GM19023 (cell line): ENCODE measurements at regions not wholly inside any gene's neighbourhood (a gene's known extent, or its start where the extent isn't known, plus 50 kb on each side); places are given as distances from the start of the nearest gene placed in this dataset.

ENCODE experiments used
- ATAC-seq: cut with Tn5 transposase; IDR thresholded peaks from one replicate; pipeline ENCODE4 v1.9.1; 2021; ENCODE audit warnings: mild to moderate bottlenecking, moderate library complexity; ENCODE audit not compliant: unreplicated experiment

DNA sequence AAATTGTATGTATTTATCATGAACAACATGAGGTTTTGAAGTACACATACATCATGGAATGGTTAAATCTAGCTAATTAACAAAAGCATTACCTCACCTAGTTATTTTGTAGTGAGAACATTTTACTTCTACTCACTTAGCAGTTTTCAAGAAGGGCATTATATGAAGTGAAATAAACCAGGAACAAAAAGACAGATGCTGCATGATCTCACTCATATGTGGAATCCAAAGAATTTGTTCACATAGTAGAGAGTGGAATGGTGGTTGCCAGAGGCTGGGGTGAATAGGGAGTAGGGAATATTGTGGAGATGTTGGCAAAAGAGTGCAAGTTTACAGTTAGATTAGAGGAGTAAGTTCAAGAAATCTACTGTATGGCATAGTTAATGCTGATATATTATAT, 292.0 kb downstream of the ASXL3 start:
- no peak for ATAC-seq

- ATAC-seq, result no peak
Observed at GRCh38 chr18:33866386-33866785, 288.4 kb downstream of the ASXL3 start.

GRCh38 chr18:33863912-33864311, 285.9 kb downstream of the ASXL3 start:
- ATAC-seq, result no peak

DNA sequence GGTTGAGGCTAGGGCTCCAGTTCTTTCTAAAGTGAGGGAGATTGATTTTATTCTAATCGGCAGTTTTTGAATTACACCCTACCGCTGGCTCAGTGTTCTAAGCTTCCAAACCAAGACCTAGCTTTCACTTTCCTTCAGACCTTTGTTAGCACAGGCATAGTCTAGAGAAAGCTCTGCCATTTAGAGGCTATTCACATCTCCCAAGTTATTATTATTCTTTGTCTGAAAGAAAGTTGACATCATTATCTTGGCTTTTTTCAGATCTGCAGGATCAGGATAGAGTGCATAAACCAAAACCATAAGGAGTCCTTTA, 276.8 kb downstream of the ASXL3 start:
- ATAC-seq, result no peak

GRCh38 chr18:33854086-33854826, 276.2 kb downstream of the ASXL3 start:
- ATAC-seq, result no peak

DNA sequence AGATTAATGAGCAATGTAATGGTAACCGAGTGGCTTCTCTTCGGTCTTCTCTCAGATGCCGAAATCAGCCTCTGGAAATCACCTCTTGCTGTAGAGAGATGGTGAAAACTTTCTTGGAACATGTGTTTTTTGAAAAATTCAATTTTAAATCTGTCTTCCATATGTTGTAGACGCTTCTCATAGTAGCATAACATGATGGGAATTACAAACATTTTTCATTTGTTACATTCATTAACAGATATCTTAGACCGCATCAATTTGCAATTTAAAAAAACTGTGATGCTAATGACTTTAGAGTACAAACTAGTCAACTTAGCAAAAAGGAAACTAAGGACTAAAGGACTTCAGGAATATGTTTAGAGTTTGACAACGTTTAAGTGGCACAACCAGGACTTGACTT, 275.2 kb downstream of the ASXL3 start:
- no peak for ATAC-seq

GRCh38 chr18:33851546-33852078, 273.6 kb downstream of the ASXL3 start:
- no peak for ATAC-seq

- no peak for ATAC-seq
Observed at GRCh38 chr18:33849731-33850130, 271.7 kb downstream of the ASXL3 start.

GRCh38 chr18:33844232-33844631, 266.2 kb downstream of the ASXL3 start:
- ATAC-seq, result no peak

GRCh38 chr18:33841221-33841967, 263.4 kb downstream of the ASXL3 start:
- no peak for ATAC-seq

DNA sequence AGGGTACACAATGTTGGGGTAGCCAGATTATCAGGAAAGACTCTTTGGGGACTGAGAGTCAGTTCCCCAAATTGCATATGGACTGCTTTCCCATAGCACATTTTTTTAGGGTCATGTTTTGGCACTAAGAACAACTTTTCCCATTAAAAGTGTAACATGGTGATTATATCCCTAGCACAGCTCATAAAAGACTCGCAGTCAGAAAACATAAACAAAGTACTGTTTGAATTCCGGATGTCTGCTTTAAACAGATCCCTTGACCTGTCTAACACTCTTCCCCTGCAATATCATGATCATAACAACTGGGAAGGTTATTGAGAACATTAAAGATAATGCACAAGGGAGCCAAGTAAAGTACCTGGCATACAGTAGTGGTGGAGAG, 262.2 kb downstream of the ASXL3 start:
- no peak for ATAC-seq

DNA sequence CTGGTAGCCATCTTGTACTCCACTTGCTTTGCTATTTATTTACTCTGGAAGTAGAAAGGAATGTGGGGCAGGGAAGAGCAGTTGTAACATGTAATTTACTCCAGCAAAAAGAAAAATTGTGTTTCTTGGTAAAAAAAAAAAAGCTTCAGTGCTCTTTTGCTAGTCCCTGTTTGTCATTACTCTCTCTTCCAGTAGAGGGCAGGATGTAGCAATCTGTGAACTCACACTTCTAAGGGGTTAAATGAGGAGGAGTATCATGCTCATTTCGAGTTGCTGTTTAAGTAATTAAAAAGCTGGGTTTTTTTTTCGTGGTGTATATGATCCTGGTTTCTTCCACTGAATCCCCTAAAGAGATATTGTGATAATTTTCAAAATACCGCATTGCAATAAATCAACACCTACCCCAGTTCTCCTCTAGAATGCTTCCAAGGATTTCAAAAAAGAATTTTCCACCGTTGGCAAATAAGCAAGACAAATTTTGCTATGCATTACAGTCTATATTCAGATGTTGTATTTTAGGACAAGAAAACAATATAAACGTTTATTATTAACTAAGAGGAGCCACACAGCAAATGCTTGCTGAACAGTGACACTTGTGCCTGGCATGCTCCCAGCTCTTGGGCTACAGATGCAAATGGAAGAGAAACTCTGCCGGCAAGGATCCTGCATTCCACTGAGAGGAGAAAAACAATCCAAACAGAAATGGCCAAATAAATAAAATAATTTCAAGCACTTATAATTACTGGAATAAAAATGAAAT, 261.6 kb downstream of the ASXL3 start:
- ATAC-seq, result no peak

DNA sequence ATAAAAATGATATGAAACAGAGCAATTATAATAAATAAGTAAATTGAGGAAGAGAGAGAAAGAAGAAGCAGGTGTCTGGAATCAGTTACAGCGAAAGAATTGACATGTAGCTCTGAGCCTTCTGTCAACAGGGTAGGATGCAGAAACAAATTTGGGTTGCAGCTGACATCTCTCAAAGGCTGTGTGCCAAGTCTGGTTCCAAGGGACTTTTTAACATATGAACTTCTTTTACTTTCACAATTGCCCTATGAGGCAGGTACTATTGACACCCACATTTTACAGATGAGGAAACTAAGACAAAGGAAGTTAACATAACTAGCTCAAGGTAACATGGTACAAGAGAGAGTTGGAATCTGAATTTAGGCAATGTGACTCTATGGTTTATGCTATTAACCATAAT, 260.0 kb downstream of the ASXL3 start:
- ATAC-seq, result no peak

GRCh38 chr18:33837191-33837590, 259.2 kb downstream of the ASXL3 start:
- no peak for ATAC-seq

- ATAC-seq, result no peak
Observed at GRCh38 chr18:33836564-33836963, 258.5 kb downstream of the ASXL3 start.

GRCh38 chr18:33835419-33835818, 257.4 kb downstream of the ASXL3 start:
- no peak for ATAC-seq

DNA sequence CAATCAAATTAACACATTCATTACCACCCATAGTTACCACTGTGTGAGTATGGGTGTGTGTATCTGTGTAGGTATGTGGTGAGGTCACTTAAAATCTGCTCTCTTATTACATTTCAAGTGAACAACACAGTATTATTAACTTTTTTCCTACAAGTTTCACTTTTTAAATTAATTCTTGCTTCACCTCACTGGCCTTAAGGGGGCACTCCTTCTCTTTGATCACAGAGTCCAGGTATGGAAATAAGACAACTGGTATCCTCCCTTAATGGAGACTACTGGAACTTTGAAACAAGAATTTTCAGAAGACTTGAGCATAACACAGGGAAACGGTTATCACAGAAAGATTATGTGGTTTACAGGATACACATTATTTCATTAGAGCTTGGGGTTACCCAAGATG, 255.8 kb downstream of the ASXL3 start:
- ATAC-seq, result no peak

DNA sequence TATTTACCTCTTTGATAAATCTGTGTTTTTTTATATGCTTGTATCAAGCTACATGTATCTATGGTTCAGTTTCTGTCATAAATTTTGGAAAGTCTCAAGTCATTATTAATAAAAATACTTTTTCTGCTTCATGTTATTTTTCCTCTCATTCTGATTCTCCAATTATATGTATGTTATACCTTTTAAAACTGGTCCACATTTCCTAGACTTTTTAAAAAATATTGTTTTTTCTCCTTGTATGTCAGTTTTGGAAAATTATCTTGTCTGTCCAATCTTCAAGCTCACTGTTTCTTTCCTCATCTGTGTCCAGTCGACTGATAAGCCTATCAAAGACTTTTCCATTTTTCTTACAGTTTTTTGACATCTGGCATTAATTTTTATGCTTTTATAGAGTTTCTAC, 253.4 kb downstream of the ASXL3 start:
- no peak for ATAC-seq

- ATAC-seq, result no peak
Observed at GRCh38 chr18:33830213-33830612, 252.2 kb downstream of the ASXL3 start.

DNA sequence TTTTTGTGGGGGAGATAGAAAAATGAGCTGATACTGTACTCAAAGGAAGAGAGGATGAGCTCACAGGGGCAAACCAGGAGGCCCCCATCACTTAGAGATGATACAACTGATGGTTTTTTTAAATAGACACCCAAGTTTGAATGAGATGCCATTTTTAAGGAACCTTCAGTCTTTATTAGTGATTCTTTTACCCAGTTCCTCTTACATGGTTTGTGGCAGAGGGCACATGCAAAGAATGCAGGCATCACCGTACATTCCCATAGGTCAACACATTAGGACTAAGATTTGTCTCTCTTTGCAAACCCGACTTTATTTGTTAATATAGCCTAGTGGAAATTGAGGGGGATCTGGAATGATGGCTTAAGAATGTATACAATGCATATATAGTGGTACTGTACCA, 250.9 kb downstream of the ASXL3 start:
- ATAC-seq, result no peak

DNA sequence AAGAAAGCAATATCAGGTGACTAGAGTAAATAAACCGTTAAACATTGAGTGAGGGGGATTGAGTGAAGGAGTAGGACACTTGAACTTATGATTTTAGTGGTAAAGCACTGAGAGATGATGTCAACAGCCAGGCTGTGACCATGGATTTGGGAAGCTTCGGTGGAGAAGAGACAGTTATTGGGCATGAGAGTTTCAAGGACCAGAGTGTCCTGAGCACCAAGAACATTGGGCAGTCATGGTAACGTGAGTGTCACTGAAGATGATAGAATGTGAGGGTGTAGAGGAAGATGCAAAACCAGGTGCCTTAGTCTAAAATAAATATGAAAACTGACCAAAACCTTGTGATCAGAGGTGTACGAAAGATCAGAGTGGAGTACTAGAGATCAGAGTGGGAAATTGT, 248.1 kb downstream of the ASXL3 start:
- ATAC-seq, result no peak

DNA sequence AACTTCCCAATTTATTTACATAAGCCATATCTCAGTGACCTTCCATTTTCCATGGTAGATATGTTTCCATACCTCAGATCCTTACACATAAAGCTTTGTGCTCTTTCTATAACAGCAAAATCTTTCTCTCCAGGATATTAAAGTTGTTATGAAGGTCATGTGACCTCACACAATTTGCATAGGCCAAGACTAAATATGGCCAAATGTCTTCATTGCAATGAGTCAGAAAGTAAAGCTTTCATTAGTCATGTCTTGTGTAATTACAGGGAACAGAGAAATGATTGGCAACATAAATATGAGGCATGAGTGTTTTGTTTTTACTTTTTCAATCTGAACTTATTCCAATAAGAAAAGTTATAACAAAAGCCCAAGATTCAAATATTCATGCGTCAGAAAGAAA, 243.5 kb downstream of the ASXL3 start:
- ATAC-seq, result no peak
